Posterior cingulate gyrus (tissue), 11 donors: ENCODE measurements at regions not wholly inside any gene's neighbourhood (a gene's known extent, or its start where the extent isn't known, plus 50 kb on each side); places are given as distances from the start of the nearest gene placed in this dataset.

Source experiments
- DNase-seq, 10 donors: peaks; one replicate each; pipeline versions ENCODE4 v3.0.0 to v3.0.0-alpha.2; 2020 to 2021; ENCODE audit warnings: mixed read lengths in 3 of 10
- intact Hi-C: fragments of 100-400 bp; cut with DNase I; formaldehyde crosslinking; loops from one replicate; pipeline ENCODE4 v1.15.1; 2023

DNA sequence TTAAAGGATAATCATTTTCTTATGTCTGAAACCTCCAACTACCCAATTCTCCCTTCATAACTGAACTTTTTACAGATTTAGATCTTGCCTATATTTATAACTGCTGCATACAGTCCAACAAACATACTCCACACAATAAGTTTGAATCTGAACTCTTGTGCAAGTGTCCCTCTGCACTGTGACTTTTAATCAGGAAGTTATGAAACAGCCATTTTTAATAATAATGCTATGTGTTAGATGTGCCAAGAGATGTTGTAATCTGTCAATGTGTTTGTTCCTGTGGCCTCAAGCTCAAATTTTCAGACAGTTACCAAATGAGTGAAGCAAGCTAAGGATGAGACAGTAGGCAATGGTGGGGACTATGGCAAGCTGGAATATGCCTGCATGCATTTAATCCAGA is 57.6 kb upstream of the MTAP start:
- no peak for DNase-seq
- intact Hi-C loops, result no loop called here

DNA sequence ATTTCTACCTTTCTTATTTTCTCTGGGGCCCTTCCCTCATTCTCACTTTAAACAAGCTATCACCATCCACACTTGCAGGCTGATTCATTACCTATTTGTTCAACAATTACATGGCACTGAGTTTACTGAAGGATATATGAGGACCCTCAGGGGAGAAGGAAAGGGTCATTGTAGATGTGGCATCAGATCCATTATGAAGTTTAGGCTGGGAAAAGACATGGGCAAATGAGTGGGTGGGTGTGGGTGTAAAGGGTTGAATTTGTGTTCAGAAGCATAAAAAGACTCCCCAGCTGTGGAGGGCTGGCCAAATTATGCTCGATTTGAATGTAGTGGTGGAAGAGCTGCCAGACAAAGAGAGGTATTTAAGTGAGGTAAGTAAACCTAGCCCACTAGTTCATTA is 55.9 kb upstream of the MTAP start:
- intact Hi-C loops, result no loop called here
- no peak for DNase-seq

GRCh38 chr9:21747175-21747574 is 55.3 kb upstream of the MTAP start:
- intact Hi-C loops, result no loop called here
- DNase-seq, result no peak

DNA sequence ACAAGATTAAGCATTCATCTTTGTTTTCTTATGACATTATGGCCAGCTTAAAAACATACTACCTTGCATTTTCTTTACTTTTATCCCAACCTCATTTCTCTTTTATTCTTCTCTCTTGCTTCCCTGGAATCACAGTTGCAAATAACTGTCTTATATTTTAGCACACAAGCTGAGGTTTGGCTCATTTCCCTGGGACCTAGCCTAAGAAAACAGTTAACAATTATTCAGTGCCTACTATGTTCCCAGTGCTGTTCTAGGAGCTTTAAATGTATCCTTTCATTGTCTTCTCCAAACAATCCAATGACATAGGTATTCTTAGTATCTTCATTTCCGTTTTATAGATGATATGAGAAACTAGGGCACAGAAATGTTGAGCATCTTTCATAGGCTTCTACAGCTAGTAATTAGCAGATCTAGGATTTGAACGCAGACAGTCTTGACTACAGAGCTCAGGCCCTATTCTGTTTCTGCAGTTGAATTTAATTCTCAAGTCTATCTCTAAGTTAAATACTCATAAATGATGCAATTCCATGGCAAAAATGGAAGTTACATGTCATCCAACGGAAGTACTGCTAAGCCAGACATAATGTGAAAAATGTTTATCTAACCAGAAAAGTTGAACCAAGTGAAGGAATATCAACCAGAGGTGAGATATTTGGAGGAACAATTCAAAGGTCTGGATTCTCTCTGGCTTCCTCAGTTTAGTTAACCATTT is 52.3 kb upstream of the MTAP start:
- intact Hi-C loops, result no loop called here
- no peak for DNase-seq

GRCh38 chr9:21751998-21752397 is 50.4 kb upstream of the MTAP start:
- intact Hi-C loops, result no loop called here
- no peak for DNase-seq
